HG02798 (cell line): ENCODE measurements at regions not wholly inside any gene's neighbourhood (a gene's known extent, or its start where the extent isn't known, plus 50 kb on each side); places are given as distances from the start of the nearest gene placed in this dataset.

Source experiments
- ATAC-seq: cut with Tn5 transposase; IDR thresholded peaks from one replicate; pipeline ENCODE4 v1.9.1; 2021; ENCODE audit warnings: mild to moderate bottlenecking; ENCODE audit not compliant: unreplicated experiment, poor library complexity

- no peak for ATAC-seq
Observed at GRCh38 chr7:9778367-9778766, 1195.3 kb upstream of the PHF14 start.

GRCh38 chr7:9781710-9782109, 1192.0 kb upstream of the PHF14 start:
- ATAC-seq: no peak

GRCh38 chr7:9782275-9782674, 1191.4 kb upstream of the PHF14 start:
- no peak for ATAC-seq

- ATAC-seq: no peak
Observed at GRCh38 chr7:9785211-9785610, 1188.5 kb upstream of the PHF14 start.

- ATAC-seq: no peak
Observed at GRCh38 chr7:9796241-9796640, 1177.4 kb upstream of the PHF14 start.

GRCh38 chr7:9822458-9823290, 1151.0 kb upstream of the PHF14 start:
- no peak for ATAC-seq

- ATAC-seq: no peak
Observed at GRCh38 chr7:9835199-9835598, 1138.5 kb upstream of the PHF14 start.

- ATAC-seq: no peak
Observed at GRCh38 chr7:9836671-9837070, 1137.0 kb upstream of the PHF14 start.

- ATAC-seq: no peak
Observed at GRCh38 chr7:9842301-9842700, 1131.4 kb upstream of the PHF14 start.

GRCh38 chr7:9846902-9847301, 1126.8 kb upstream of the PHF14 start:
- ATAC-seq: no peak

GRCh38 chr7:9854605-9855004, 1119.1 kb upstream of the PHF14 start:
- ATAC-seq: no peak

GRCh38 chr7:9856668-9857067, 1117.0 kb upstream of the PHF14 start:
- ATAC-seq: no peak

GRCh38 chr7:9863545-9863944, 1110.1 kb upstream of the PHF14 start:
- ATAC-seq: no peak

GRCh38 chr7:9869151-9869550, 1104.5 kb upstream of the PHF14 start:
- ATAC-seq: no peak

- ATAC-seq: no peak
Observed at GRCh38 chr7:9869566-9869965, 1104.1 kb upstream of the PHF14 start.

GRCh38 chr7:9870674-9871073, 1103.0 kb upstream of the PHF14 start:
- ATAC-seq: no peak

GRCh38 chr7:9874182-9874581, 1099.5 kb upstream of the PHF14 start:
- no peak for ATAC-seq

- no peak for ATAC-seq
Observed at GRCh38 chr7:9876053-9876452, 1097.6 kb upstream of the PHF14 start.

- no peak for ATAC-seq
Observed at GRCh38 chr7:9889554-9889953, 1084.1 kb upstream of the PHF14 start.

GRCh38 chr7:9890092-9890491, 1083.6 kb upstream of the PHF14 start:
- no peak for ATAC-seq

GRCh38 chr7:9891056-9891455, 1082.6 kb upstream of the PHF14 start:
- no peak for ATAC-seq

GRCh38 chr7:9900339-9900738, 1073.3 kb upstream of the PHF14 start:
- ATAC-seq: no peak
